Neural cell (in vitro differentiated cells): ENCODE measurements at regions not wholly inside any gene's neighbourhood (a gene's known extent, or its start where the extent isn't known, plus 50 kb on each side); places are given as distances from the start of the nearest gene placed in this dataset.

Source experiments
- H2AFZ ChIP-seq: fragments of 200-600, 300-800 bp; sonication (generic), shearing (Covaris generic); 2 replicates; pipeline ENCODE4 v1.6.0; 2014; ENCODE audit warnings: low read depth, mild to moderate bottlenecking, antibody characterized with exemption, low read length, moderate library complexity
- H3F3A ChIP-seq: fragments of 200-600 bp; shearing (Covaris generic); 2 replicates; pipeline ENCODE4 v1.6.1; 2016; ENCODE audit warnings: mild to moderate bottlenecking, moderate library complexity, mixed read lengths, antibody characterized with exemption, low read length; ENCODE audit not compliant: insufficient read depth, poor library complexity, severe bottlenecking
- H3K27ac ChIP-seq: fragments of 200-600, 300-800 bp; sonication (generic), shearing (Covaris generic); 2 replicates; pipeline ENCODE4 v1.5.1; 2014; ENCODE audit warnings: mild to moderate bottlenecking, low read length, moderate library complexity
- H3K27me3 ChIP-seq: fragments of 300-800, 200-600 bp; sonication (generic), shearing (Covaris generic); 2 replicates; pipeline ENCODE4 v1.6.0; 2014; ENCODE audit warnings: mild to moderate bottlenecking, low read depth, low read length, moderate library complexity; ENCODE audit not compliant: insufficient read depth
- H3K36me3 ChIP-seq: fragments of 300-800, 200-600 bp; sonication (generic), shearing (Covaris generic); 2 replicates; pipeline ENCODE4 v1.5.1; 2014; ENCODE audit warnings: mild to moderate bottlenecking, antibody characterized with exemption, low read length, moderate library complexity; ENCODE audit not compliant: insufficient read depth
- H3K4me2 ChIP-seq: fragments of 300-800, 200-600 bp; sonication (generic), shearing (Covaris generic); 2 replicates; pipeline ENCODE4 v1.6.0; 2014; ENCODE audit warnings: mild to moderate bottlenecking, low read length
- H3K4me3 ChIP-seq: fragments of 300-800, 200-600 bp; sonication (generic), shearing (Covaris generic); 2 replicates; pipeline ENCODE4 v1.5.1; 2014; ENCODE audit warnings: mild to moderate bottlenecking, low read length, moderate library complexity
- H3K79me2 ChIP-seq: fragments of 200-600 bp; shearing (Covaris generic); replicated peaks from 2 replicates; pipeline ENCODE4 v1.6.0; 2014; ENCODE audit warnings: mild to moderate bottlenecking, low read length, moderate library complexity; ENCODE audit not compliant: insufficient read depth
- H3K9ac ChIP-seq: fragments of 300-800, 200-600 bp; sonication (generic), shearing (Covaris generic); 2 replicates; pipeline ENCODE4 v1.6.1; 2016; ENCODE audit warnings: mild to moderate bottlenecking, low read length, mixed read lengths
- H3K9me2 ChIP-seq: fragments of 200-600 bp; shearing (Covaris generic); 2 replicates; pipeline ENCODE4 v1.6.1; 2016; ENCODE audit warnings: mild to moderate bottlenecking, low read length, mixed read lengths; ENCODE audit not compliant: insufficient read depth
- H3K9me3 ChIP-seq: fragments of 200-600, 300-800 bp; sonication (generic), shearing (Covaris generic); 2 replicates; pipeline ENCODE4 v1.6.1; 2016; ENCODE audit warnings: mild to moderate bottlenecking, mixed run types, low read length, moderate library complexity, mixed read lengths
- H4K20me1 ChIP-seq: fragments of 200-600 bp; shearing (Covaris generic); 2 replicates; pipeline ENCODE4 v1.6.1; 2016; ENCODE audit warnings: mild to moderate bottlenecking, mixed run types; ENCODE audit not compliant: insufficient read depth
- EP300 ChIP-seq: fragments of 450-650 bp; conservative IDR thresholded peaks from 2 replicates; pipeline ENCODE4 v1.6.1; 2014; ENCODE audit warnings: antibody characterized with exemption, mild to moderate bottlenecking, moderate library complexity; ENCODE audit not compliant: poor library complexity, severe bottlenecking
- EZH2 ChIP-seq: fragments of 200-600, 300-800 bp; shearing (Covaris generic), sonication (generic); IDR thresholded peaks from 2 replicates; pipeline ENCODE4 v1.6.1; 2014; ENCODE audit warnings: antibody characterized with exemption, low read length, borderline replicate concordance, mild to moderate bottlenecking; ENCODE audit not compliant: insufficient read depth, poor library complexity, severe bottlenecking
- MXI1 ChIP-seq: fragments of 450-650 bp; conservative IDR thresholded peaks from 2 replicates; pipeline ENCODE4 v1.6.1; 2014; ENCODE audit warnings: antibody characterized with exemption, mild to moderate bottlenecking; ENCODE audit not compliant: poor library complexity, severe bottlenecking
- POLR2AphosphoS5 ChIP-seq: IDR thresholded peaks from 2 replicates; pipeline ENCODE4 v1.6.1; 2012
- RAD21 ChIP-seq: fragments of 450-650 bp; conservative IDR thresholded peaks from 2 replicates; pipeline ENCODE4 v1.6.1; 2014; ENCODE audit warnings: antibody characterized with exemption, mild to moderate bottlenecking, moderate library complexity
- SMC3 ChIP-seq: fragments of 450-650 bp; conservative IDR thresholded peaks from 2 replicates; pipeline ENCODE4 v1.6.1; 2014; ENCODE audit warnings: antibody characterized with exemption, mild to moderate bottlenecking, moderate library complexity; ENCODE audit not compliant: poor library complexity
- TAF1 ChIP-seq: IDR thresholded peaks from 2 replicates; pipeline ENCODE4 v1.6.1; 2012; ENCODE audit warnings: low read depth
- TF ChIP-seq, protein P1 (sequence below): fragments of 450-650 bp; IDR thresholded peaks from 2 replicates; pipeline ENCODE4 v1.5.1; 2014; ENCODE audit warnings: antibody characterized with exemption, mild to moderate bottlenecking, moderate library complexity; ENCODE audit not compliant: poor library complexity, severe bottlenecking
- TF ChIP-seq, protein P2 (sequence below): IDR thresholded peaks from 2 replicates; pipeline ENCODE4 v1.6.1; 2012; ENCODE audit warnings: borderline replicate concordance

DNA sequence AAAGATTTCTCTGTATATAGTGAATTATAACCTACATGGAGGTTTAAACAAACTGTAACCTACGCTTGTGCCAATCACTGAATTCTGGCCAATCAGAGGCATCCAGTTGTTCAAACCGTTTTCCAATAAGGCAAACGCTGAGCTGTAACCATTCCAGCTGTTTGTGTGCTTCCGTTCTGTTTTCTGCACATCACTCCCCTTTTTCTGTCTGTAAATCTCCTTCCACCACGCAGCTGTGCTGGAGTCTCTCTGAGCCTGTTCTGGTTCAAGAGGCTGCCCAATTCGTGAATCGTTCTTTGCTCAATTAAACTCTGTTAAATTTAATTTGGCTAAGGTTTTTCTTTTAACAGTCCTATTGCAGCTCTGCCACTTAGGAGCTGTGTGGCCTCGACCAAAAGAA, 552.5 kb downstream of the FGF9 start:
- no peak overlapping the region for H3K4me2 ChIP-seq
- H3K9me2 ChIP-seq = no peaks in the 10 kb centered on the region
- no peaks in the 10 kb centered on the region for H3K79me2 ChIP-seq
- no peaks in the 10 kb centered on the region for H3K36me3 ChIP-seq
- no peak overlapping the region for H3K27ac ChIP-seq
- H3K9ac ChIP-seq = no peak overlapping the region
- H3K4me3 ChIP-seq = no peak overlapping the region
- H3F3A ChIP-seq = no peaks in the 10 kb centered on the region
- no peak overlapping the region for H2AFZ ChIP-seq
- TF ChIP-seq, protein P1, sequence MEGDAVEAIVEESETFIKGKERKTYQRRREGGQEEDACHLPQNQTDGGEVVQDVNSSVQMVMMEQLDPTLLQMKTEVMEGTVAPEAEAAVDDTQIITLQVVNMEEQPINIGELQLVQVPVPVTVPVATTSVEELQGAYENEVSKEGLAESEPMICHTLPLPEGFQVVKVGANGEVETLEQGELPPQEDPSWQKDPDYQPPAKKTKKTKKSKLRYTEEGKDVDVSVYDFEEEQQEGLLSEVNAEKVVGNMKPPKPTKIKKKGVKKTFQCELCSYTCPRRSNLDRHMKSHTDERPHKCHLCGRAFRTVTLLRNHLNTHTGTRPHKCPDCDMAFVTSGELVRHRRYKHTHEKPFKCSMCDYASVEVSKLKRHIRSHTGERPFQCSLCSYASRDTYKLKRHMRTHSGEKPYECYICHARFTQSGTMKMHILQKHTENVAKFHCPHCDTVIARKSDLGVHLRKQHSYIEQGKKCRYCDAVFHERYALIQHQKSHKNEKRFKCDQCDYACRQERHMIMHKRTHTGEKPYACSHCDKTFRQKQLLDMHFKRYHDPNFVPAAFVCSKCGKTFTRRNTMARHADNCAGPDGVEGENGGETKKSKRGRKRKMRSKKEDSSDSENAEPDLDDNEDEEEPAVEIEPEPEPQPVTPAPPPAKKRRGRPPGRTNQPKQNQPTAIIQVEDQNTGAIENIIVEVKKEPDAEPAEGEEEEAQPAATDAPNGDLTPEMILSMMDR = no peak
- no peak for TF ChIP-seq EZH2
- H4K20me1 ChIP-seq = no peaks in the 10 kb centered on the region
- H3K9me3 ChIP-seq = no peaks in the 10 kb centered on the region
- peaks cover 87% of the 10 kb centered on the region for H3K27me3 ChIP-seq

DNA sequence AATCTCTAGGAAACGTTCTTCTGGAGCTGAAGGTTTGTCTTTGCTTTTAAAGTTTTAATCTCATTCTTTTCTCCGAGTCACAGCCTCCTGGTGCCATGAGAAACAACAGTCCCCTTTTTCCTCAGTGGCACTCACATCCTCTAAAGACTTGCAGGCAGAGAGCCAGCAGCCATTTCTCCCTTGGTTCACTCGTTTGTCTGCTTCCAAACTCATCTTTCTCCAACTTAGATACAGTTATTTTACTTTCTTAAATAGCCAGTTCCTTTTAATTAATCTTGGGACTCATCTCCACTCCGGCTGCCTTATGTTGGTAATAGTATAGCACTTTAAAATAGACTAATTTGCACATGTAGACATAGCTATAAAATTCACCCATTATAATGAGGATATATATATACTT, 555.2 kb downstream of the FGF9 start:
- TF ChIP-seq MXI1 (no peak), TAF1 (no peak), EZH2 (no peak), POLR2AphosphoS5 (no peak)
- TF ChIP-seq, protein P1 = no peak
- no peaks in the 10 kb centered on the region for H3K36me3 ChIP-seq
- H3K9me2 ChIP-seq = no peaks in the 10 kb centered on the region
- no peak overlapping the region for H3K4me2 ChIP-seq
- H4K20me1 ChIP-seq = no peaks in the 10 kb centered on the region
- H3K9ac ChIP-seq = no peak overlapping the region
- no peaks in the 10 kb centered on the region for H3F3A ChIP-seq
- H3K79me2 ChIP-seq = no peaks in the 10 kb centered on the region
- H3K27me3 ChIP-seq = peaks cover 62% of the 10 kb centered on the region
- H3K4me3 ChIP-seq = no peak overlapping the region
- no peak overlapping the region for H3K27ac ChIP-seq
- H2AFZ ChIP-seq = no peak overlapping the region
- H3K9me3 ChIP-seq = no peaks in the 10 kb centered on the region

DNA sequence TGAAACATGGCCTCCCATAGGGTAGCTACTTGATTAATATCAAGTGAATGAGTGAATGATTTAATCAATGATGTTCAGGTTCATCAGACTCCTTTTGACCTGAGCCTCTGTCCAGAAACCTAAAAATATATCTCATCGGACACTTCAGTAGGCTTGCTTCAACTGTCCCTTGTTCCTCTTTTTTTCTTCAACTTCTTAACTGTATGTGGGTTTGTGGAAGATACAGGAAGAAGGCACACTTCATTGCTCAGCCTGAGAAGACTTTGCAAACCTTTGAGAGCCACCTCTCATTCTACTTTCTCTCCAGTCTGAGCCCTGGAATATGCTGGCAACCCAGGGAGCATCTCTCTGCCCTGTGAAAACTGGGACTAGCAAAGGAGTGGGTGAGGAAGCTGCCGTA, 557.0 kb downstream of the FGF9 start:
- H3K9me2 ChIP-seq = no peaks in the 10 kb centered on the region
- H2AFZ ChIP-seq = no peak overlapping the region
- peaks cover 48% of the 10 kb centered on the region for H3K27me3 ChIP-seq
- H3K27ac ChIP-seq = no peak overlapping the region
- H3K79me2 ChIP-seq = no peaks in the 10 kb centered on the region
- H4K20me1 ChIP-seq = no peaks in the 10 kb centered on the region
- H3F3A ChIP-seq = no peaks in the 10 kb centered on the region
- no peak overlapping the region for H3K4me2 ChIP-seq
- H3K9ac ChIP-seq = no peak overlapping the region
- no peaks in the 10 kb centered on the region for H3K9me3 ChIP-seq
- no peaks in the 10 kb centered on the region for H3K36me3 ChIP-seq
- H3K4me3 ChIP-seq = no peak overlapping the region
- TF ChIP-seq POLR2AphosphoS5 = no peak
- no peak for TF ChIP-seq TAF1
- TF ChIP-seq EP300 = no peak
- TF ChIP-seq, protein P2, sequence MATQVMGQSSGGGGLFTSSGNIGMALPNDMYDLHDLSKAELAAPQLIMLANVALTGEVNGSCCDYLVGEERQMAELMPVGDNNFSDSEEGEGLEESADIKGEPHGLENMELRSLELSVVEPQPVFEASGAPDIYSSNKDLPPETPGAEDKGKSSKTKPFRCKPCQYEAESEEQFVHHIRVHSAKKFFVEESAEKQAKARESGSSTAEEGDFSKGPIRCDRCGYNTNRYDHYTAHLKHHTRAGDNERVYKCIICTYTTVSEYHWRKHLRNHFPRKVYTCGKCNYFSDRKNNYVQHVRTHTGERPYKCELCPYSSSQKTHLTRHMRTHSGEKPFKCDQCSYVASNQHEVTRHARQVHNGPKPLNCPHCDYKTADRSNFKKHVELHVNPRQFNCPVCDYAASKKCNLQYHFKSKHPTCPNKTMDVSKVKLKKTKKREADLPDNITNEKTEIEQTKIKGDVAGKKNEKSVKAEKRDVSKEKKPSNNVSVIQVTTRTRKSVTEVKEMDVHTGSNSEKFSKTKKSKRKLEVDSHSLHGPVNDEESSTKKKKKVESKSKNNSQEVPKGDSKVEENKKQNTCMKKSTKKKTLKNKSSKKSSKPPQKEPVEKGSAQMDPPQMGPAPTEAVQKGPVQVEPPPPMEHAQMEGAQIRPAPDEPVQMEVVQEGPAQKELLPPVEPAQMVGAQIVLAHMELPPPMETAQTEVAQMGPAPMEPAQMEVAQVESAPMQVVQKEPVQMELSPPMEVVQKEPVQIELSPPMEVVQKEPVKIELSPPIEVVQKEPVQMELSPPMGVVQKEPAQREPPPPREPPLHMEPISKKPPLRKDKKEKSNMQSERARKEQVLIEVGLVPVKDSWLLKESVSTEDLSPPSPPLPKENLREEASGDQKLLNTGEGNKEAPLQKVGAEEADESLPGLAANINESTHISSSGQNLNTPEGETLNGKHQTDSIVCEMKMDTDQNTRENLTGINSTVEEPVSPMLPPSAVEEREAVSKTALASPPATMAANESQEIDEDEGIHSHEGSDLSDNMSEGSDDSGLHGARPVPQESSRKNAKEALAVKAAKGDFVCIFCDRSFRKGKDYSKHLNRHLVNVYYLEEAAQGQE = no peak
- TF ChIP-seq SMC3 = no peak
- TF ChIP-seq, protein P1 = no peak
- TF ChIP-seq MXI1 = no peak
- TF ChIP-seq RAD21 = no peak
- no peak for TF ChIP-seq EZH2
